GM23248 (cell line): ENCODE measurements at regions not wholly inside any gene's neighbourhood (a gene's known extent, or its start where the extent isn't known, plus 50 kb on each side); places are given as distances from the start of the nearest gene placed in this dataset.

ENCODE experiments used
- EZH2 ChIP-seq: fragments of 200-600 bp; sonication (generic); IDR thresholded peaks from 2 replicates; pipeline ENCODE4 v1.6.1; 2018; ENCODE audit warnings: antibody characterized with exemption, mild to moderate bottlenecking; ENCODE audit not compliant: insufficient read depth, poor library complexity, severe bottlenecking
- EZH2phosphoT487 ChIP-seq: fragments of 200-600 bp; sonication (generic); IDR thresholded peaks from 2 replicates; pipeline ENCODE4 v1.6.1; 2018; ENCODE audit warnings: antibody characterized with exemption, moderate library complexity, mild to moderate bottlenecking, low read depth; ENCODE audit not compliant: insufficient read depth

DNA sequence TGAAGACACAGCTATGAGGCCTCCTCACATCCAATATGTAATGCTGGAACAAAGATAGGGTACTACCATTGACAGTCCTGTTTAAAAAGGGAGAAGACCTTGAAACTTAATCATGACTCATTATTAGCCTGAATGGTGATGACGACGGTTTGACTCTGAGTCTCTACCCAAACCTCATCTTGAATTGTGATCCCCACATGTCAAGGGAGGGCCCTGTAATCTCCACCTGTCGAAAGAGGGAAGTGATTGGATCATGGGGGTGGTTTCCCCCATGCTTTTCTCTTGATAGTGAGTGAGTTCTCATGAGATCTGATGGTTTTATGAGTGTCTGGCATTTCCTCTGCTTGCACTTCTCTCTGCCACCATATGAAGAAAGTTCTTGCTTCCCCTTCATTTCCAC is 395.3 kb upstream of the CPEB2 start:
- TF ChIP-seq EZH2, result no peak
- no peak for TF ChIP-seq EZH2phosphoT487
